ENCODE measurements at regions not wholly inside any gene's neighbourhood (a gene's known extent, or its start where the extent isn't known, plus 50 kb on each side); places are given as distances from the start of the nearest gene placed in this dataset.

GRCh38 chr6:6748001-6748400 is 159.5 kb downstream of the LY86 start (continued):
- no peak for TF ChIP-seq ZNF462 (CRISPR knock-in tag; IDR thresholded peaks at IDR 0.05)
- TF ChIP-seq JUNB (IDR thresholded peaks at IDR 0.05; ENCODE audit: unreplicated experiment): no peak
- TF ChIP-seq STAT1 (IDR thresholded peaks at IDR 0.05; ENCODE audit: unreplicated experiment): no peak
- TF ChIP-seq REST (IDR thresholded peaks at IDR 0.05; ENCODE audit: unreplicated experiment): no peak

- no peaks in the 10 kb centered on the region for H3K36me3 ChIP-seq (ENCODE audit: insufficient read depth)
- H2AFZ ChIP-seq: peak overlapping the region; percentile 96
- Mint-ChIP-seq H3K27me3 (ENCODE audit: insufficient read depth, low read depth, poor library complexity) (peaks cover 14% of the 10 kb centered on the region), H3K4me1 (peaks cover 27% of the 10 kb centered on the region), H3K9me3 (peaks cover 5% of the 10 kb centered on the region), H3K27ac (peak overlapping the region; percentile 11; the same call in 1 of the 2 replicates), H3K4me3 (no peak overlapping the region), H3K36me3 (ENCODE audit: low read depth) (no peaks in the 10 kb centered on the region)
- no peak overlapping the region for H3K4me3 ChIP-seq
- H4K20me1 ChIP-seq (replicated peaks; ENCODE audit: insufficient read depth): no peaks in the 10 kb centered on the region
- H3F3A ChIP-seq (replicated peaks; ENCODE audit: low read depth): no peaks in the 10 kb centered on the region
- no peaks in the 10 kb centered on the region for H3K79me2 ChIP-seq (replicated peaks; ENCODE audit: insufficient read depth)
- H3K4me1 ChIP-seq (ENCODE audit: insufficient read depth): peaks cover 13% of the 10 kb centered on the region
- no peak overlapping the region for H3K27ac ChIP-seq (ENCODE audit: low read depth)
- ATAC-seq (peak; percentile 74), DNase-seq (ENCODE audit: low spot score) (peak; percentile 53)
- no peaks in the 10 kb centered on the region for H3K27me3 ChIP-seq (ENCODE audit: insufficient read depth)
- peak overlapping the region; percentile 43; the same call in 1 of the 2 replicates for H3K4me2 ChIP-seq
- 0 out of 2 replicates have a peak, but pooled peaks cover 8% of the 10 kb centered on the region for H3K9me2 ChIP-seq (ENCODE audit: insufficient read depth)
- no peak for TF ChIP-seq ZNF114 (CRISPR knock-in tag; IDR thresholded peaks at IDR 0.05)
- TF ChIP-seq POLR2AphosphoS5 (IDR thresholded peaks at IDR 0.05; ENCODE audit: low read depth): no peak
- TF ChIP-seq CTCF (conservative IDR thresholded peaks at IDR 0.05; ENCODE audit: low read depth in 2 of 2): no peak
- TF ChIP-seq ZNF331 (CRISPR knock-in tag; IDR thresholded peaks at IDR 0.05; ENCODE audit: low read depth): no peak
- TF ChIP-seq NANOG (IDR thresholded peaks at IDR 0.05; ENCODE audit: borderline replicate concordance): no peak
These were observed 161.4 kb downstream of the LY86 start for GRCh38 chr6:6749702-6750491.
